ENCODE measurements at regions not wholly inside any gene's neighbourhood (a gene's known extent, or its start where the extent isn't known, plus 50 kb on each side); places are given as distances from the start of the nearest gene placed in this dataset.

DNA sequence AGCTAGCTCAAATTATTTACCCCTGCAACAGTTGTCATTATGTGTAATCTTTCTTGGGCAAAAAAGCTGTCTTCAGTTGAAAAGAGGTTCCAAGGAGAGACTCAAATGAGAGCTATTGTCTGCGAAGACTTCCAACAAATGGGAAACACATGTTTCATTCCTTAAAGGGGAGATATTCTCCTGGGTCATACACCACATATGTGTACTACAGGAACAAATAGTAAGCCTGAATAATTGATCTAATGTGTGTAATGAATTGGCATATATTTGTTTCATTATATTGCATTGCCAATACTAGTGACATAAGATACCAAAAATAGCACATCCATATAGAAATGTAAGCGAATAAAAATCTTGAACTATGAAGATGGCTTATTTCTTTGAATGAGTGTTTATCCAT lies 950.9 kb upstream of the NDST4 start:
- CTCF ChIA-PET = no interaction called here
- H3K4me3 ChIP-seq (ENCODE audit: low read depth, low read length) = no peak overlapping the region
- POLR2A ChIA-PET = no interaction called here
- TF ChIP-seq, protein P1, sequence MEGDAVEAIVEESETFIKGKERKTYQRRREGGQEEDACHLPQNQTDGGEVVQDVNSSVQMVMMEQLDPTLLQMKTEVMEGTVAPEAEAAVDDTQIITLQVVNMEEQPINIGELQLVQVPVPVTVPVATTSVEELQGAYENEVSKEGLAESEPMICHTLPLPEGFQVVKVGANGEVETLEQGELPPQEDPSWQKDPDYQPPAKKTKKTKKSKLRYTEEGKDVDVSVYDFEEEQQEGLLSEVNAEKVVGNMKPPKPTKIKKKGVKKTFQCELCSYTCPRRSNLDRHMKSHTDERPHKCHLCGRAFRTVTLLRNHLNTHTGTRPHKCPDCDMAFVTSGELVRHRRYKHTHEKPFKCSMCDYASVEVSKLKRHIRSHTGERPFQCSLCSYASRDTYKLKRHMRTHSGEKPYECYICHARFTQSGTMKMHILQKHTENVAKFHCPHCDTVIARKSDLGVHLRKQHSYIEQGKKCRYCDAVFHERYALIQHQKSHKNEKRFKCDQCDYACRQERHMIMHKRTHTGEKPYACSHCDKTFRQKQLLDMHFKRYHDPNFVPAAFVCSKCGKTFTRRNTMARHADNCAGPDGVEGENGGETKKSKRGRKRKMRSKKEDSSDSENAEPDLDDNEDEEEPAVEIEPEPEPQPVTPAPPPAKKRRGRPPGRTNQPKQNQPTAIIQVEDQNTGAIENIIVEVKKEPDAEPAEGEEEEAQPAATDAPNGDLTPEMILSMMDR (IDR thresholded peaks at IDR 0.05; ENCODE audit: insufficient read depth, low read length, missing control alignments) = no peak
- DNase-seq (ENCODE audit: low read depth, low spot score) = no peak

DNA sequence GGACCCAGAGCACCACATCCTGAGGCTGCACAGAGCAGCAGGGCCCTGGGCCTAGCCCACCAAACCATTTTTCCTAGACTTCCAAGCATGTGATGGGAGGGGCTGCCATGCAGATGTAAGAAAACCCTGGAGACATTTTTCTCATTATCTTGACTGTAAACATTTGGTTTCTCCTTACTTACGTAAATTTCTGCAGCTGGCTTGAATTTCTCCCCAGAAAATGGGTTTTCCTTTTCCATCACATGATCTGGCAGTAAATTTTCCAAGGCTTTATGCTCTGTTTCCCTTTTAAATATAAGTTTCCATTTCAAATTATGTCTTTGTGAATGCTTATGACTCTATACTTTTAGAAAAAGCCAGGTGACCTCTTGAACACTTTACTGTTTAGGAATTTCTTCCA lies 945.9 kb upstream of the NDST4 start:
- no peak for DNase-seq (ENCODE audit: low read depth, low spot score)
- H3K4me3 ChIP-seq (ENCODE audit: low read depth, low read length) = no peak overlapping the region
- ChIA-PET POLR2A (no interaction called here), CTCF (no interaction called here)
- TF ChIP-seq, protein P1 (IDR thresholded peaks at IDR 0.05; ENCODE audit: insufficient read depth, low read length, missing control alignments) = no peak

DNA sequence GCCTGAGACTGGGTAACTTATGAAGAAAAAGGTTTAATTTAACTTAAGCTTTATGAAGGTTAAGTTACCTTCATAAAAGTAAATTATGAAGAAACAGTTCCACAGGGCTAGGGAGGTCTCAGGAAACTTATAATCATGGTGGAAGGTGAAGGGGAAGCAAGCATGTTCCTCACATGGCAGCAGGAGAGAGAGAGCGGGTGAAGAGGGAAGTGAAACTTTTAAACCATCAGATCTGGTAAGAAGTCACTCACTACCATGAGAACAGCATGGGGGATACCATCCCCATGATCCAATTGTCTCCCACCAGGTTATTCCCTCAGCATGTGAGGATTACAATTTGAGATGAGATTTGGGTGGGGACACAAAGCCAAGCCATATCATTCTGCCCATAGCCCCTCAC lies 944.7 kb upstream of the NDST4 start:
- POLR2A ChIA-PET = no interaction called here
- TF ChIP-seq, protein P1 (IDR thresholded peaks at IDR 0.05; ENCODE audit: insufficient read depth, low read length, missing control alignments) = no peak
- no peak overlapping the region for H3K4me3 ChIP-seq (ENCODE audit: low read depth, low read length)
- DNase-seq (ENCODE audit: low read depth, low spot score) = no peak
- CTCF ChIA-PET = no interaction called here

DNA sequence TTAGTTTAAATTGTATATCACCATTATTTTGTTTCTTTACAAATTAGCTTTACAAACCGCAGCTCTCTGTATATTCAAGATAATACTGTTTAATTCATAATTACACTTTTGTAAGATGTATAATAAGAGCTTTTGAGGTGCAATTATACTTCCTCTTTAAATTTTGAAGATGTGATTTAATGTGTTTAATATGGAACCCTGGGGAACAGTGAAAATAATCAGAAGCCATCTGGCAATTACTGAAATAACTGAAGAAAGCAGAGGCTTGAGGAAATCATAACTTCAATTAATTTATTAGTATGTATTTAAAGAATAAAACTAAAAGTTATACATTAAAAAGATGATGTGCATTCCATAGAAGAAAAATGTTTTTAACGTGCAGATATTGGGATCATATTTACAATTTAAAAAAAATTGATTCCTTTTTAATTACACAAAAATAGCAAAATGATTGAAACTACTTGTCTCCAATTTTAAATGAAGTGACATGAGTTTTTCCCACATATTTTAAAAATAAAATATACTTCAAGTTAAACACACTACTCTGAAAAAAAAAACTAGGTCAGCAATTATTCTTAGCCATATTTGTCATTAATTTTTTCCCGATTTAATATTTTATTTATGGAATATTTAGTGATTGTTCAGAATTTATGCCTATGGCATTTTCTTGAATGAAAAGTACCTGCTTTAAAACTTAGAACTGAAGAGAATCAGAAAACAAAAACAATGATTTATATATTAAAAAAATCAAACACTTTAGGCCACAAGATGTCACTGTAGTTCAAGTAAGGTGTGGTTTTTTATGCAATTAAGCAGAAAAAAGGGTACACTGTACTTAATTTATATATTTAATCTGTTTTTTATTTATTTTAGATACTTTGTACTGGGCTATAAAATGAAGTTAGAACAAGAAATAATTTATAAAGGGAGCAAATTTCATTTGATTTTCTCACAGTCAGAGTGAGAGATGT lies 942.7 kb upstream of the NDST4 start:
- ChIA-PET CTCF (no interaction called here), POLR2A (no interaction called here)
- DNase-seq (ENCODE audit: low read depth, low spot score) = no peak
- TF ChIP-seq, protein P1 (IDR thresholded peaks at IDR 0.05; ENCODE audit: insufficient read depth, low read length, missing control alignments) = no peak
- H3K4me3 ChIP-seq (ENCODE audit: low read depth, low read length) = no peak overlapping the region

DNA sequence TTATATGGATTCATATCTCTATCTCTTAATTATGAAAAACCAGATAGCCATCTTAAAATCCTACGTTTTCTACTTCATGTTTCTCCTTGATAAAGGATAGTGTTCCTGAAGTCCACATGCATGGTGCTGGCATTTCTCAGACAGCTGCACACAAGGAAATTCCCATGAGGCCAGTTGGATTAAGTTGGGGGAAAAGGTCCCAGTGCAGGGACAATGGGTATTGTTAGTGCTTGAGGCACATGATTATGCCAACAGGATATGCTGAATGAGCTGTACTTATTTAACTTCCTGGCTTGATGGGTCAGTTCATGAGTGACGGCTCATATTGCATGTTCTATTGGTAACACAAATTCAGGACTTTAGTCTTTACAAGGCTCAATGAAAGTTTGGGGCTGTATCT lies 913.9 kb upstream of the NDST4 start:
- CTCF ChIA-PET = no interaction called here
- no peak overlapping the region for H3K4me3 ChIP-seq (ENCODE audit: low read depth, low read length)
- POLR2A ChIA-PET = no interaction called here
- no peak for DNase-seq (ENCODE audit: low read depth, low spot score)
- TF ChIP-seq, protein P1 (IDR thresholded peaks at IDR 0.05; ENCODE audit: insufficient read depth, low read length, missing control alignments) = no peak

DNA sequence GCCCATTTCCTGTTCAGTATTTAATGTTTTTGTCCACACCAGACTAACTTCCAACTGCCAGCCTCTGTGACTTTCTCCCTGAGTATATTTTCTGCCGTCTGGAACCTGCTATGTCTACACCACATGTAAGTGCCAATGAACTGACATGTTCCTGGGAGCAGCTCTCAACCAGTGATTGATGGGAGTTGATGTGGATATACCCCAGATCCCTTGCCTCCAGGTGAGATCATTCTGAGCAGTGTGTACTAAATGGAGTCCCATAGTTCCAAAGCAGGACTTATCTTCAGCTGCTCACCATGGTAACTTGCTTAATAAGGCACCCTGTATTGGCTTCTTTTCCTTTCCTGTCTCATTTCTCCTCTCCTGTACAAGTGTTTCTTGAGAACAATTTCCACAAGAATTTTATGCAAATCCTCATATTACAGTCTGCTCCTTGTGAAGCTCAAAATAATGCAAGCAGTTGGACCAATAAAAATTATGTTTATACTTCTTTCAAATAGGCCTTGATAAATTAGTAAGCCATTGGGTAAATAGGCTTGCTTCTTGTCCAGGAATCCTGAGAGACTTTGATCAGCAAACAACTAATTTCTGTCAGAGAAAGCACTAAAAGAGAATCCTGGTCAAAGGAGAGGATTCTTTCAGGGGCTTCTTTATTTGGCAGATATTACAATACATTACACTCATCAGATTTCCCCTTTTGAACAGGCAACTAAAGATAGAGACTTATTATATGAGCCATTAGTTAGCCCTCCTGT lies 911.7 kb upstream of the NDST4 start:
- DNase-seq (ENCODE audit: low read depth, low spot score) = no peak
- CTCF ChIA-PET = no interaction called here

More for the DNA sequence above, 911.7 kb upstream of the NDST4 start:
- POLR2A ChIA-PET = no interaction called here
- TF ChIP-seq, protein P1 (IDR thresholded peaks at IDR 0.05; ENCODE audit: insufficient read depth, low read length, missing control alignments) = no peak
- H3K4me3 ChIP-seq (ENCODE audit: low read depth, low read length) = no peak overlapping the region

Data from AG04449 (cell line).